RKO (cell line): ENCODE measurements at regions not wholly inside any gene's neighbourhood (a gene's known extent, or its start where the extent isn't known, plus 50 kb on each side); places are given as distances from the start of the nearest gene placed in this dataset.
"Not testable (repeated sequence)": the region's sequence is repeated elsewhere in the genome, so short reads cannot be mapped to it uniquely, and the experiment has no call there.

Experiments used
- DNase-seq: peaks from one replicate; pipeline ENCODE4 v3.0.0-alpha.2; 2016; ENCODE audit warnings: low spot score

DNA sequence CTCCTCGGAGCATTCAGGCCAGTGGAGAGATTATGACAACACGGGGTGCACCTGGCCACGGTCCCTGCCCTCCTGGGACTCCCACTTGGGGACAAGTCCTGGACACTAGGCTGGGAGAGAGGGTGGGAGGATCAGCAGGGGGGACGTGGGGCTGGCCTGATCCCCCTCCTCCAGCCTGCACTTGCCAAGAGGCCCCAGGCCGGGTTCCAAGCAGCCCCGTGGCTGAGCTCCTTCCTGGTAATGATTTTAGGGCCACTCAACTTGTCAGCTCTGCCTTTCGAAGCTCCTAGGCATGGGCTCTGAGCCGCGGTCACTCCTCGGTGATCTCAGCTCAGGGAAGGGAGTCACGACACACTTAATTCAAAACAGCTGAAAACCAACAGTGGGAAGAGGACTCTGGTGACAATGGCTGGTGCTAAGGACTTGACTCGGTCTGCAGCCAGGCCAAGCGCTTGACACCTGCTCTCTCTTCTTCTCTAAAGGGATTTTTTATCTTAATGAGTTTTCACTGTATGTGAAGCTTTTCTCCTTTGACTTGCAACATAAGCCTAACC, 161.7 kb downstream of the BMP7 start:
- DNase-seq, result no peak

DNA sequence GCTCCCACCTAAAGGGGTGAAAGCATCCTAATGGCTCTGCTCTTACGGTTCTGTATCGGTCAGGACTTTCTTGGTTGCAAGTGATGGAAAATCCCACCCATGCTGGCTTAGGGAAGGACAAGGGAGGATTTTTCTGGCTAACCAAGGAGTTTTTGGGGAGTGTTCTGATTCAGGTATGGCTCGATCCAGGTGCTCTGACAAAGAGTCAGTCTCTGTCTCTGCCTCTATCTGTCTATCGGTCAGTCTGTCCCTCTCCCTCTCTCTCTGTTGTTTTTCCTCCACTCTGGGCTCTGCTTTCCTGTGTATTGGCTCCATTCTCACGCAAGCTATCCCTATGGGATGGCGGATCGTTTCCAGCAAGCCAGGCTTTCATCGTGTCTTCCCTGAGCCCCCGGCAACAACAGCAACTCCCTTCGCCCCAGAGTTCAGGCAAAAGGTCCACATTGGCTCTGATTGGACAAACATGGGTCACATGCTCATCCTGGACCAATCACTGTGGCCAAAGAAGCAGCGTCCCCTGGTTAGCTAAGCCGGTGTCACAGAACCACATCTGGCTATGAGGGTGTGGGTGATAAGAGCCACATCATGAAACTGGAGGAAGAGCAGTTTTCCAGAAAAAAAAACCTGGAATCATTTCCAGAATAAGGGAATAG, 160.3 kb downstream of the BMP7 start:
- no peak for DNase-seq

DNA sequence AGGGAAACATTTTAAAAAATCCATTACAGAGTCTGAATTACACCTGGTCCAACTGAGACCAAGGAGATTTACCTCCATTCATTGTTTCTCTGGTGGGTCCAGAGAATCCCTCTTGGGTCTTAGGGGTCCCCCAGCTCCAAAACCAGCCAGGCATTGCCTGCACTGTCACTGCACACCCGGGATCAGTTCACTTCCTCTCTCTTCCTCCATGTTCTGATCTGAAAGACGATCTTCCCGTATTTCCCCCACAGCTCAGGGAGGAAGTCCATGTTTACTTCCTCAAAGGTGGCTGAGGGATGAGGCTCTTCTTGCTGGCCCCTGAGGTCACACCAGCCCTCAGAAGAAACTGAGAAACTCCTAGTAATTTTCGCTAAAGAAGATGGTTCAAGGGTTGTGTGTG, 159.7 kb downstream of the BMP7 start:
- DNase-seq, result no peak

DNA sequence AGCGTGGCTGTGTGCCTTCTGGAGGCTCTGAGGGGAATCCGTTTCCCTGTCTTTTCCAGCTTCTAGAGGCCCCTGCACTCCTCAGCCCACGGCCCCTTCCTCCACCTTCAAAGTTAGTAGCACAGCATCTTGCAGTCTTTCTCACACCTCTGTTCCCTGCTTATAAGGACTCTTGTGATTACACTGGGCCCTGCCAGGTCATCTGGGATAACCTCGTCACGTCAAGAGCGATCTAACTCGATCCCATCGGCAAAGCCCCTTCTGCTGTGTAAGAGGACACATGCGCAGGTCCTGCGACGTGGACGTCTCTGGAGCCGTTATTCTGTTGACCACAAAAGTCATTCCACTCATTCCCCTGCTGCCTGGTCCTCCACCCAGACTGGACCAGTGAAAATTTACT, 159.2 kb downstream of the BMP7 start:
- DNase-seq, result no peak

DNA sequence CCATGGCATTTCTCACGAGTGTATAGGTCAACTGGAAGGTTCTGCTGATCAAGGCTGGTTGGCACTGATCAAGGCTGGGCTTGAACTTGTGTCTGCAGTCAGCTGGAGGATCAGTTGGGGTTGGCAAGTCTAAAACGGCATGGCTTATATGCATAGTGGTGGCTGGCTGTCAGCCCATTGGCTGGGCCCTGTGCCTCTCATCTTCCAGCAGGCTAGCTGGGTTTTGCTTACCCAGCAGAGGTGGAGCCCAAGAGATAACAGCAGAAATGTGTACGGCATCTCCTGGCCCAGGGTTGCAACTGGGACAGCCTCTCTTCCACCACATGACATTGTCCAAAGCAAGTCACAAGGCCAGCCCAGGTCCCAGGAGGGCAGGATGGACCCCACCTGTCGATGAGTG, 158.2 kb downstream of the BMP7 start:
- DNase-seq, result no peak

DNA sequence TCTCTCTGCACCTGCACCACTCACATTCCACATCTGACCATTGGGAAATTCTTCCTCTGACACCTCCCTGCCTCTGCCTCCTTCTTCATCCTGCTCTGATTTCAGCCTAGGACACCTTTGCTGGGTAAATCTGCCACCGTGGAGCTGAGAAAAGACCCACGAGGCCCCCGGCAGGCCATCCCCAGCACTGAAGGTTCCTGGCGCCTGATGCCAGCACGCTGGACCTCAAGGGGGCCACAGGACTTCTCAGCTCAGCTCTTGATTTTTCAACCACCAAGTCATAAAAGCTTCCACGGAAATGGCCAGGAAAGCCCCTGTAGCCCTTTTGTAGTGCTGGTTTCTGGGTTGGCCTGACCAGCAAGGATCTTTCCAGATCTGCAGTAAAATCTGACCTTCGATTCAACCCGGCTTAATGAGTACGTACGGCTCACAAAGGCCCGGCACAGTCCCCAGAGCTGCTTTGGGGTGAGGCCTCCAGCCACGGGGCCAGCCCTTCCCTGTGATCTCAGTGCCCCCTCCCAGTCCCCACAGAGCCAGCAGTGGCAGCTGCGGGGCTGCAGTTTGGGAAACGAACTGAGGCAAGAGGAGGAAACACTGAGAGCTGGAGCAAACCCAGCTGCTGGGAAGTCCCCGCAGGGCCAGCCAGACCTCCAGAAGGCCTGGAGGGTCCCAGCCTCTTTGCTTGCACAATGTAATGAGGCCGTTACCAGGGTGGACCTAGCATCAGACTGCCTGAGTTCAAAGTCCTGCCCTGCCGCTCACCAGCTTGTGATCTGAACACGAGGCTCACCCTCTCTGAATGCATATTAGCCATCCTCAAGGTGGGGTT, 157.5 kb downstream of the BMP7 start:
- DNase-seq, result no peak

DNA sequence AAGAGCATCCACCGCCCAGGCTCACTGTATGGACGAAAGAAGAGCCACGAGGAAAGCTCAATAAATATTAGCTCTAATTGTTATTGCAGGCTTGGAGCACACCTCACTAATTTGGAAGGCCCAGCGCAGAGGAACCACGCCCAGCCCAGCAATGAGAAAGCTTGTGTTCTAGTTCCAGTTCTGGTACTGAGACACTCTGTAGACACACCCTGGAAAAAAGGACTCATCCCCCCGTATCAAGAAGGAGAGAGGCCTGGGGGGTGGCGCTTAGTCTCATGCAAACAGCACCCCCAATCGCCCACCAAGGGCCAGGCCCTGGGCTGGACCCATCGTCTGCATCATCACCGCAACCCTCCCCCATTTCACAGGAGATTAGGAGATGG, 156.9 kb downstream of the BMP7 start:
- no peak for DNase-seq

DNA sequence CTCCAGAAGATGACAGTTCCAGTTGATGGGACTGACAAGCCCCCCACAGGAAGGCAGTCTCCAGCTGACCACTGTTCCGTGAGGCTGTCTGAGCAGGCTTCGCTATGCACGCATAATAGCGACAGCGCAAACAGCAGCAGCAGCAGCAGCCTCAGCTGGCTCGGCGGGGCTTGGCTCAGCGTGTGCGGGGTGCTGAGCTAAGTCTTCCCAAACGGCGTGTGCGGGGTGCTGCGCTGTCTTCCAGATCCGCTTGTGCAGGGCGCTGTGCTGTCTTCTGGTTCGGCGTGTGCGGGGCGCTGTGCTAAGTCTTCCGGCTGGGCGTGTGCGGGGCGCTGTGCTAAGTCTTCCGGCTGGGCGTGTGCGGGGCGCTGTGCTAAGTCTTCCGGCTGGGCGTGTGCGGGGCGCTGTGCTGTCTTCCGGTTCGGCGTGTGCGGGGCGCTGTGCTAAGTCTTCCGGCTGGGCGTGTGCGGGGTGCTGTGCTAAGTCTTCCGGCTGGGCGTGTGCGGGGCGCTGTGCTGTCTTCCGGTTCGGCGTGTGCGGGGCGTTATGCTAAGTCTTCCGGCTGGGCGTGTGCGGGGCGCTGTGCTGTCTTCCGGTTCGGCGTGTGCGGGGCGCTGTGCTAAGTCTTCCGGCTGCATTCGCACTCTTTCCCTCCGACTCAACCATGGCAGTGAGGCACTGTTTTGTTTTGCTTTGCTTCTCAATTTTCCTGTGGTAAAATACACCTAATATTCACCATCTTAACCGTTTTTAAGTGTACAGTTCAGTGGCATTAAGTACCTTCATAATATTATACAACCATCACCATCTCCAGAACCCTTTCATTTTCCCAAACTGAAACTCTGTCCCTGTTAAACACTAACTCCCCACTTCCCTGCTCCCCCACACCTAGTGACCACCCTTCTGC, 156.1 kb downstream of the BMP7 start:
- not testable (repeated sequence) for DNase-seq

DNA sequence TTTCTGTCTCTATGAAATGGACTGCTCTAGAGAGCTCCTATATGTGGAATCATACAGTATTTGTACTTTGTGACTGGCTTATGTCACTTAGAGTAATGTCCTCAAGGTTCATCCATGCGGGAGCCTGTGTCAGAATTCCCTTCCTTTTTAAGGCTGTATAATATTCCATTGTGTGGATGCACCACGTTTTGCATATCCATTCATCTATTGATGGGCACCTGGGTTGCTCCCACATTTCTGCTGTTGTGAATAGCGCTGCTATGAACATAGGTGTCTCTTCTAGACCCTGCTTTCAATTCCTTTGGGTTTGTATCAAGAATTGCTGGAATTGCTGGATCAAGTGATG, 155.4 kb downstream of the BMP7 start:
- DNase-seq, result no peak

DNA sequence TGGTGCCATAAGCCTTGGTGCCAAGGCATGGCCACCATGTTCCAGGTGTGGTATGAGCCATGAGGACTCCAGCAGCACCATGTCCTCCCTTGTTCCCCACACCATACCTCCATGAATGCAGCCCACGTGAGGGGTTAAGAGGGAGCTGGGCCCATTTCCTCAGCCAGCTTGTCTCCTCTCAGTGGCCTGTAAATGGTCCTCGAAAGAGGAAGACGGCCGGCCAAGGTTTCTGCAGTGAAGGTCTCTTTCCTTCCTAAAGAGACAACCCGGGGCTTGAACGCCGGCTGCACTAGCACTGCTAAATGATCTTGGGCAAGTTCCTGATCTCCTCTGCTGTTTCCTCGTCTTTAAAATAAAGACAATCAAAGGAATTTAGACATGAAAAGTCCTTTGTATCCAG, 154.0 kb downstream of the BMP7 start:
- no peak for DNase-seq

DNA sequence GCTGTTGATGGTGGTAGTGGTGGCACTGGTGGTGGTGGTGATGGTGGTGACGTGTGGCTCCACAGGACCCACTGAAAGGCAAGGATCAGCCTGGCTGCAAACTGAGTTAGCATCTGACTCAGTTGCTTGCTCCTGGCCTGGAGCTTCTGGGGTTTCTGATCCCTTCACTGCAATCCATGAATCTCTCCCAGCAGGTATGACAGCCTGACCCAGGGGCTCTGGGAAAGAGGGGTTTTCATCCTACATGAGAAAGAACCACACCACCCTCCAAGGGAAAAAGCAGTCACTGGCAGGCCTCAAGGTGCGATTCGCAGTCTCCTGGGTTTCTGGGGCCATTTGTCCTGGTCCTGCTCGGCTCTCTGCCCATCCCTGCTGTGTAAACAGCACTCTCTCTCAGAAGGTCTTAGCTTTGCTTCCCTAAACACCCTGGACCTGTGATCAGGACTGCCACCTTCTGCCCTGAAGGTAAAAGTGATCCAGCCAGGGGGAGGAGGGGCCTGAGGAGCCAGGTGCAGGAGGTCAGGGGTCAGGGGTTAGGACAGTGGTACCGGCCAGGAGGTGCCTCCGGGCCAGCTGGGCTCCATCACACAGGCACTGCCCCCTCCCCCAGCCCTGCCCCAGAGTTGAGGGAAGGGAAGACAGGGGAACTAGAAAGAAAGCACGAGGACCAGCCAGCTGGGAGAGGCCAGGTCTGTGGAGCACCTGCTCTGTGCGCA, 152.0 kb downstream of the BMP7 start:
- DNase-seq, result no peak

DNA sequence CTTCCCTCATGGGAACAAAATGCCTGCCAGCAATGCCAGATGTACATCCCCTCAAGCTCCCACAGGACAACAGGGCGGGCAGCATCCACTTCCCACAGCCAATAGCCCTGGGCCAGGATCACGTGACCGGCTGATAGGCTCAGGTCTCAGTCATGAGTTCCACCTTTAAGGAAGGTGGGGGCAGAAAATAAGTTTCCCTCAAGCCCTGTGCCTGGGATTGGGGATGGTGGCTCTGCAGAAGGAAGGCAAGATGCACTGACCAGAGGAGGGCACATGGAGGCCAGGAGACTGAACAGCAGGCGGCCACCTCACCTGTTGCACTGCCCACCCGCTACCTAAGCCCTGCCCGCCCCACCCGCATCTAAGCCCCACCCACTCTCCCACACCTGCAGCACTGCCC, 149.1 kb downstream of the BMP7 start:
- no peak for DNase-seq

DNA sequence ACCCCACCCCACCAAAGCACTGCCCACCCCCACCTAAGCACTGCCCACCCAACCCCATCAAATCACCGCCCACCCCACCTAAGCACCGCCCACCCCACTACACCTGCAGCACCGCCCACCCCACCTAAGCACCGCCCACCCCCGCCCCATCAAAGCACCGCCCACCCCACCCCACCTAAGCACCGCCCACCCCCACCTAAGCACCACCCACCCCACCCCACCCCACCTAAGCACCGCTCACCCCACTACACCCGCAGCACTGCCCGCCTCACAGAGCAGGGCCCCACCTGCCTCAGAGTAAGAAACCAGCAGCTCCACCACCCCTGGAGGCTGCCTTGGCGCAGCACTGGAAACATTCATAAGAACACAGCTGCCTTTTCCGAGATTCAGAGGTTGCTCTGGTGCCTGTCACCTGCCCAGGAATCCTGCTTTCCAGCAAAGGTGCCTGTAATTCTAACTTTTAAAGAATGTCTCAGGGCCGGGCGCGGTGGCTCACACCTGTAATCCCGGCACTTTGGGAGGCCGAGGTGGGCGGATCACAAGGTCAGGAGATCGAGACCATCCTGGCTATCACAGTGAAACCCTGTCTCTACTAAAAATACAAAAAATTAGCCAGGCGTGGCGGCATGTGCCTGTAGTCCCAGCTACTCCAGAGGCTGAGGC, 148.2 kb downstream of the BMP7 start:
- no peak for DNase-seq
